Right atrium auricular region (tissue), 2 donors: ENCODE measurements at regions not wholly inside any gene's neighbourhood (a gene's known extent, or its start where the extent isn't known, plus 50 kb on each side); places are given as distances from the start of the nearest gene placed in this dataset.
A peak's percentile ranks its signal among the peaks of the same experiment; 100 is the strongest.

Experiments
- DNase-seq: peaks from one replicate; pipeline ENCODE4 v3.0.0-alpha.2; 2019; ENCODE audit warnings: low spot score
- H3K27ac ChIP-seq, 2 donors: fragments of 200-600 bp; sonication (generic); 1 replicate in 1 of 2; 2 replicates in 1 of 2; pipeline ENCODE4 v1.5.1; 2016 to 2019
- H3K27me3 ChIP-seq, 2 donors: fragments of 200-600 bp; sonication (generic); one replicate each; pipeline versions ENCODE4 v1.5.1 to v1.6.0; 2017 to 2019
- H3K36me3 ChIP-seq: fragments of 200-600 bp; sonication (generic); one replicate; pipeline ENCODE4 v1.5.1; 2016
- H3K4me1 ChIP-seq, 2 donors: fragments of 200-600 bp; sonication (generic); one replicate each; pipeline versions ENCODE4 v1.5.1 to v1.6.0; 2017 to 2019
- H3K4me3 ChIP-seq, 2 donors: fragments of 200-600 bp; sonication (generic); 1 replicate in 1 of 2; 2 replicates in 1 of 2; pipeline ENCODE4 v1.5.1; 2017 to 2019; ENCODE audit warnings: mild to moderate bottlenecking in 1 of 2, moderate library complexity in 1 of 2
- H3K9me3 ChIP-seq, 2 donors: fragments of 200-600 bp; sonication (generic); one replicate each; pipeline ENCODE4 v1.5.1; 2019
- CTCF ChIP-seq, 2 donors: fragments of 200-600 bp; sonication (generic); IDR thresholded peaks; one replicate each; pipeline ENCODE4 v1.5.1; 2019; ENCODE audit warnings: antibody characterized with exemption in 2 of 2

- H3K4me1 ChIP-seq, result no peaks in the 10 kb centered on the region
- no peak overlapping the region for H3K27ac ChIP-seq
- no peak for DNase-seq
- no peak for TF ChIP-seq CTCF (IDR thresholded peaks at IDR 0.05)
- H3K36me3 ChIP-seq, result no peaks in the 10 kb centered on the region
- no peak overlapping the region for H3K4me3 ChIP-seq
- no peaks in the 10 kb centered on the region for H3K9me3 ChIP-seq
- no peaks in the 10 kb centered on the region for H3K27me3 ChIP-seq
These were observed 287.5 kb downstream of the OSR1 start for GRCh38 chr2:19070886-19071285.

- H3K27me3 ChIP-seq, result no peaks in the 10 kb centered on the region
- H3K27ac ChIP-seq, result no peak overlapping the region
- no peaks in the 10 kb centered on the region for H3K36me3 ChIP-seq
- H3K9me3 ChIP-seq, result no peaks in the 10 kb centered on the region
- no peaks in the 10 kb centered on the region for H3K4me1 ChIP-seq
- no peak overlapping the region for H3K4me3 ChIP-seq
- no peak for TF ChIP-seq CTCF (IDR thresholded peaks at IDR 0.05)
- no peak for DNase-seq
These were observed 290.2 kb downstream of the OSR1 start for GRCh38 chr2:19068206-19068605.

- H3K9me3 ChIP-seq, result no peaks in the 10 kb centered on the region
- H3K27me3 ChIP-seq, result no peaks in the 10 kb centered on the region
- H3K4me3 ChIP-seq, result no peak overlapping the region
- H3K4me1 ChIP-seq, result no peaks in the 10 kb centered on the region
- H3K27ac ChIP-seq, result no peak overlapping the region
- no peaks in the 10 kb centered on the region for H3K36me3 ChIP-seq
- DNase-seq, result no peak
- no peak for TF ChIP-seq CTCF (IDR thresholded peaks at IDR 0.05)
These were observed 296.1 kb downstream of the OSR1 start for GRCh38 chr2:19062370-19062769.

- Histone ChIP-seq H3K4me3 (no peak overlapping the region), H3K36me3 (no peaks in the 10 kb centered on the region), H3K27ac (no peak overlapping the region), H3K4me1 (no peaks in the 10 kb centered on the region), H3K27me3 (no peaks in the 10 kb centered on the region), H3K9me3 (no peaks in the 10 kb centered on the region)
- no peak for DNase-seq
- TF ChIP-seq CTCF (IDR thresholded peaks at IDR 0.05), result no peak
These were observed 299.3 kb downstream of the OSR1 start for GRCh38 chr2:19059076-19059475.

- DNase-seq, result no peak
- peak overlapping the region; percentile 41 to 49 for H3K27ac ChIP-seq
- no peaks in the 10 kb centered on the region for H3K36me3 ChIP-seq
- H3K27me3 ChIP-seq, result no peaks in the 10 kb centered on the region
- no peak for TF ChIP-seq CTCF (IDR thresholded peaks at IDR 0.05)
- no peaks in the 10 kb centered on the region for H3K9me3 ChIP-seq
- no peak overlapping the region for H3K4me3 ChIP-seq
- peaks cover 0 to 31% of the 10 kb centered on the region in 2 donors for H3K4me1 ChIP-seq
These were observed 307.1 kb downstream of the OSR1 start for GRCh38 chr2:19051203-19051831.

GRCh38 chr2:19050354-19050753 is 308.1 kb downstream of the OSR1 start:
- TF ChIP-seq CTCF (IDR thresholded peaks at IDR 0.05), result no peak
- no peak for DNase-seq
- H3K36me3 ChIP-seq, result no peaks in the 10 kb centered on the region
- peaks cover 0 to 35% of the 10 kb centered on the region in 2 donors for H3K4me1 ChIP-seq
- no peak overlapping the region for H3K4me3 ChIP-seq
- H3K27ac ChIP-seq, result peak overlapping the region; percentile 41 to 49
- no peaks in the 10 kb centered on the region for H3K9me3 ChIP-seq
- no peaks in the 10 kb centered on the region for H3K27me3 ChIP-seq
